ENCODE measurements at regions not wholly inside any gene's neighbourhood (a gene's known extent, or its start where the extent isn't known, plus 50 kb on each side); places are given as distances from the start of the nearest gene placed in this dataset.

DNA sequence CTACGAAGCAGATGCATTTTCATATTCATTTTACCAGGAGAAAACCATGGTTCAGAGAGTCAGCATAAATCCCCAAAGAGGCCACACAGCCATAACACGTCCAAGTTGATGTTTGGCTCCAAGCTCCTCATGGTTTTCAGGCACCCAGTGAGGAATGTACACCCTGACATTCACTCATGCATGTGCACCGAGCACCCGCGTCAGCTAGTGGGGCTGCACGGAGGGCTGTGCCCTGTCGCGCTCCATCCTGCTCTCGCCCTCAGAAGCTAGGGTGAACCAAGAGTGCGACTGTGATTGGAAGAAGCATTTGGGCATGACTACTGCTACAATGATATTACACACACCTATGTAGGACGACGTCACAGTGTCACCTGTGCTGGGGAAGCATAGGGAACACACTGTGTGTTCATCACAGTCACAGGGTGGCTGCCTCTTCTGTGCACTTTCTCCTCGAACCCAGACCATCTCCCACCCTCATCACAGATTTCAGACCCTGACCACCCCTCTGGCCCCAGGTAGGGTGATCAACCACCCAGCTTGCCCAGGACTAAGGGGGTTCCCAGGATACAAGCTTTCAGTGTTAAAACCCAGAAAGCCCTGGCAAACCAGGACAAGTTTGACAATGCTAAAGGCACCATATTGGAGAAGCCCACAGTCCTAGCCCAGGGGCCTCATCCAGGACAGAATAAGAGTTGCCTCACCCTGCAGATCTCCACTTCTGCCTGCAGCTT, 148.6 kb upstream of the ZNF507 start:
- TF ChIP-seq SUZ12 (IDR thresholded peaks at IDR 0.05; ENCODE audit: extremely low read depth, insufficient read depth, insufficient read length) (no peak), ZNF274 (IDR thresholded peaks at IDR 0.05; ENCODE audit: low read depth, low read length) (no peak), YY1 (IDR thresholded peaks at IDR 0.05; ENCODE audit: insufficient read depth, insufficient read length) (no peak)
